ENCODE measurements at regions not wholly inside any gene's neighbourhood (a gene's known extent, or its start where the extent isn't known, plus 50 kb on each side); places are given as distances from the start of the nearest gene placed in this dataset.

DNA sequence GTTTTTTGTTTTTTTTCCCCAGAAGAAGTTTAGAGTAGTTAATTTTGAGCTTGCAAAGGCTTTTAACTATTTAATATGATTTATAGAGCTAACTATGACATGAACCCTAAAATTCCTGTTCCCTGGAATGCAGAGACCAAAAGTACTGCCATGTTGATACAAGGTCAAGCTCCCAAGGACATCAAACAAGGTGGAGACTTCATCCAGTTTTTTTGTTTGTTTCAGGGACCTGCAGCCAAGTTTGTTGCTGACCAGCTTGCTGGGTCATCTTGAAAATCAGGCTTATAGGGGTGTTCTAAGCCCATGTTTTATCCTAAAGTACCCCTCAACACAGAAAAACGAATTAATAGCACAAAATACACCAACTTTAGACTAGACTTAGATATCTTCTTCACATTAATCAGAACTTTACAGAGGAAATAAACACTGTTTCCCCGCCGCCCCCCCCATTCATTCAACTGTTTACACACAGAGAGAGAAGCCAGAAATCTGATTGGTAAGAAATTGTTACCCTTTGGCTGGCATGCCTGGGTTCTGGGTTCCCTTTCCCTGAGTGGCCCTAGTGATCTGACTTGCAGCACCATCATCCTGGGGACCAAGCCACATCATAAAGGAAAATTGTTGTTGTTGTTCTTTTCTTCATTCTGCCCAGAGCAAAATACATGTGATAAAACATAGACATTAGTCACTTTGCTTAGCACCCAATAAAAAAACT is 860.5 kb downstream of the CCSER2 start (continued):
- TF ChIP-seq, protein P1, sequence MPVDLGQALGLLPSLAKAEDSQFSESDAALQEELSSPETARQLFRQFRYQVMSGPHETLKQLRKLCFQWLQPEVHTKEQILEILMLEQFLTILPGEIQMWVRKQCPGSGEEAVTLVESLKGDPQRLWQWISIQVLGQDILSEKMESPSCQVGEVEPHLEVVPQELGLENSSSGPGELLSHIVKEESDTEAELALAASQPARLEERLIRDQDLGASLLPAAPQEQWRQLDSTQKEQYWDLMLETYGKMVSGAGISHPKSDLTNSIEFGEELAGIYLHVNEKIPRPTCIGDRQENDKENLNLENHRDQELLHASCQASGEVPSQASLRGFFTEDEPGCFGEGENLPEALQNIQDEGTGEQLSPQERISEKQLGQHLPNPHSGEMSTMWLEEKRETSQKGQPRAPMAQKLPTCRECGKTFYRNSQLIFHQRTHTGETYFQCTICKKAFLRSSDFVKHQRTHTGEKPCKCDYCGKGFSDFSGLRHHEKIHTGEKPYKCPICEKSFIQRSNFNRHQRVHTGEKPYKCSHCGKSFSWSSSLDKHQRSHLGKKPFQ (tag by site-specific recombination; IDR thresholded peaks at IDR 0.05), result no peak
- TF ChIP-seq KLF8 (tag by site-specific recombination; IDR thresholded peaks at IDR 0.05), result no peak
- no peak for TF ChIP-seq KLF7 (tag by site-specific recombination; IDR thresholded peaks at IDR 0.05; ENCODE audit: borderline replicate concordance)
- TF ChIP-seq, protein P2, sequence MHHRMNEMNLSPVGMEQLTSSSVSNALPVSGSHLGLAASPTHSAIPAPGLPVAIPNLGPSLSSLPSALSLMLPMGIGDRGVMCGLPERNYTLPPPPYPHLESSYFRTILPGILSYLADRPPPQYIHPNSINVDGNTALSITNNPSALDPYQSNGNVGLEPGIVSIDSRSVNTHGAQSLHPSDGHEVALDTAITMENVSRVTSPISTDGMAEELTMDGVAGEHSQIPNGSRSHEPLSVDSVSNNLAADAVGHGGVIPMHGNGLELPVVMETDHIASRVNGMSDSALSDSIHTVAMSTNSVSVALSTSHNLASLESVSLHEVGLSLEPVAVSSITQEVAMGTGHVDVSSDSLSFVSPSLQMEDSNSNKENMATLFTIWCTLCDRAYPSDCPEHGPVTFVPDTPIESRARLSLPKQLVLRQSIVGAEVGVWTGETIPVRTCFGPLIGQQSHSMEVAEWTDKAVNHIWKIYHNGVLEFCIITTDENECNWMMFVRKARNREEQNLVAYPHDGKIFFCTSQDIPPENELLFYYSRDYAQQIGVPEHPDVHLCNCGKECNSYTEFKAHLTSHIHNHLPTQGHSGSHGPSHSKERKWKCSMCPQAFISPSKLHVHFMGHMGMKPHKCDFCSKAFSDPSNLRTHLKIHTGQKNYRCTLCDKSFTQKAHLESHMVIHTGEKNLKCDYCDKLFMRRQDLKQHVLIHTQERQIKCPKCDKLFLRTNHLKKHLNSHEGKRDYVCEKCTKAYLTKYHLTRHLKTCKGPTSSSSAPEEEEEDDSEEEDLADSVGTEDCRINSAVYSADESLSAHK (tag by site-specific recombination; IDR thresholded peaks at IDR 0.05), result no peak

DNA sequence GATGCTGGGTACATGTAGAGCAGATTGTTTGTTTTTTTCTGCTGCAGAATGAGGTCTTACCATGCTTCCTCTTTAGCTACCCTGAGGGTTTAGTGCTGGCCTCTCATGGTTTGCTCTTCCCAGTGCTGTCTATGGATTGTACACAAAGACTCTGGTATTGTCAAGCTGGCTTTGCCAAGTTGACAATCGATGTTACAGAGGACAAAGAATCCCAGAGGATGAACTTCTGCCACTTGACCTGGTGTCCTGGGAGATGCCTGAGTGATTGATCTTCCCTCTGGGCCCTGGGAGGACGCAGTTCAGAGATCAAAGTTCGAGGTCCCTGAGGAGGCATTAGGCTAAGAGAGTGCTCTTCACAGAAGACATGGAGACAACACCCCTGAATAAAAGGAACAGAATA is 865.4 kb downstream of the CCSER2 start:
- no peaks in the 10 kb centered on the region for H3K9me3 ChIP-seq (ENCODE audit: control insufficient read depth, insufficient read depth, low read depth, low read length)
- H3K27ac ChIP-seq (ENCODE audit: extremely low read depth, low read depth, low read length), result no peak overlapping the region
- no peaks in the 10 kb centered on the region for H3K36me3 ChIP-seq (ENCODE audit: control insufficient read depth in 2 of 2, insufficient read depth in 1 of 2, low read length in 2 of 2)
- H3K4me1 ChIP-seq (ENCODE audit: control insufficient read depth, insufficient read depth, low read length), result no peaks in the 10 kb centered on the region
- POLR2A ChIA-PET, result no interaction called here
- TF ChIP-seq ZNF837 (tag by site-specific recombination; IDR thresholded peaks at IDR 0.05) (no peak), ZNF175 (tag by site-specific recombination; IDR thresholded peaks at IDR 0.05) (no peak), ZNF16 (tag by site-specific recombination; IDR thresholded peaks at IDR 0.05; ENCODE audit: low read depth) (no peak), BCL11A (tag by site-specific recombination; IDR thresholded peaks at IDR 0.05; ENCODE audit: low read depth) (no peak), ZNF529 (tag by site-specific recombination; IDR thresholded peaks at IDR 0.05; ENCODE audit: insufficient replicate concordance) (no peak), ZNF426 (tag by site-specific recombination; IDR thresholded peaks at IDR 0.05) (no peak), ZNF654 (tag by site-specific recombination; IDR thresholded peaks at IDR 0.05; ENCODE audit: low read depth) (no peak), ZNF157 (tag by site-specific recombination; IDR thresholded peaks at IDR 0.05) (no peak), GLI2 (tag by site-specific recombination; IDR thresholded peaks at IDR 0.05; ENCODE audit: borderline replicate concordance, low read depth) (no peak), MEIS1 (CRISPR knock-in tag; IDR thresholded peaks at IDR 0.05; ENCODE audit: borderline replicate concordance) (no peak), ZNF560 (tag by site-specific recombination; IDR thresholded peaks at IDR 0.05; ENCODE audit: borderline replicate concordance) (no peak), ZNF624 (tag by site-specific recombination; IDR thresholded peaks at IDR 0.05) (no peak), WT1 (tag by site-specific recombination; IDR thresholded peaks at IDR 0.05) (no peak)
- TF ChIP-seq, protein P3, sequence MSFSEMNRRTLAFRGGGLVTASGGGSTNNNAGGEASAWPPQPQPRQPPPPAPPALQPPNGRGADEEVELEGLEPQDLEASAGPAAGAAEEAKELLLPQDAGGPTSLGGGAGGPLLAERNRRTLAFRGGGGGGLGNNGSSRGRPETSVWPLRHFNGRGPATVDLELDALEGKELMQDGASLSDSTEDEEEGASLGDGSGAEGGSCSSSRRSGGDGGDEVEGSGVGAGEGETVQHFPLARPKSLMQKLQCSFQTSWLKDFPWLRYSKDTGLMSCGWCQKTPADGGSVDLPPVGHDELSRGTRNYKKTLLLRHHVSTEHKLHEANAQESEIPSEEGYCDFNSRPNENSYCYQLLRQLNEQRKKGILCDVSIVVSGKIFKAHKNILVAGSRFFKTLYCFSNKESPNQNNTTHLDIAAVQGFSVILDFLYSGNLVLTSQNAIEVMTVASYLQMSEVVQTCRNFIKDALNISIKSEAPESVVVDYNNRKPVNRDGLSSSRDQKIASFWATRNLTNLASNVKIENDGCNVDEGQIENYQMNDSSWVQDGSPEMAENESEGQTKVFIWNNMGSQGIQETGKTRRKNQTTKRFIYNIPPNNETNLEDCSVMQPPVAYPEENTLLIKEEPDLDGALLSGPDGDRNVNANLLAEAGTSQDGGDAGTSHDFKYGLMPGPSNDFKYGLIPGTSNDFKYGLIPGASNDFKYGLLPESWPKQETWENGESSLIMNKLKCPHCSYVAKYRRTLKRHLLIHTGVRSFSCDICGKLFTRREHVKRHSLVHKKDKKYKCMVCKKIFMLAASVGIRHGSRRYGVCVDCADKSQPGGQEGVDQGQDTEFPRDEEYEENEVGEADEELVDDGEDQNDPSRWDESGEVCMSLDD (tag by site-specific recombination; IDR thresholded peaks at IDR 0.05), result no peak
- TF ChIP-seq, protein P4, sequence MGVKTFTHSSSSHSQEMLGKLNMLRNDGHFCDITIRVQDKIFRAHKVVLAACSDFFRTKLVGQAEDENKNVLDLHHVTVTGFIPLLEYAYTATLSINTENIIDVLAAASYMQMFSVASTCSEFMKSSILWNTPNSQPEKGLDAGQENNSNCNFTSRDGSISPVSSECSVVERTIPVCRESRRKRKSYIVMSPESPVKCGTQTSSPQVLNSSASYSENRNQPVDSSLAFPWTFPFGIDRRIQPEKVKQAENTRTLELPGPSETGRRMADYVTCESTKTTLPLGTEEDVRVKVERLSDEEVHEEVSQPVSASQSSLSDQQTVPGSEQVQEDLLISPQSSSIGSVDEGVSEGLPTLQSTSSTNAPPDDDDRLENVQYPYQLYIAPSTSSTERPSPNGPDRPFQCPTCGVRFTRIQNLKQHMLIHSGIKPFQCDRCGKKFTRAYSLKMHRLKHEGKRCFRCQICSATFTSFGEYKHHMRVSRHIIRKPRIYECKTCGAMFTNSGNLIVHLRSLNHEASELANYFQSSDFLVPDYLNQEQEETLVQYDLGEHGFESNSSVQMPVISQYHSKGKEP (tag by site-specific recombination; IDR thresholded peaks at IDR 0.05), result no peak
- TF ChIP-seq, protein P5, sequence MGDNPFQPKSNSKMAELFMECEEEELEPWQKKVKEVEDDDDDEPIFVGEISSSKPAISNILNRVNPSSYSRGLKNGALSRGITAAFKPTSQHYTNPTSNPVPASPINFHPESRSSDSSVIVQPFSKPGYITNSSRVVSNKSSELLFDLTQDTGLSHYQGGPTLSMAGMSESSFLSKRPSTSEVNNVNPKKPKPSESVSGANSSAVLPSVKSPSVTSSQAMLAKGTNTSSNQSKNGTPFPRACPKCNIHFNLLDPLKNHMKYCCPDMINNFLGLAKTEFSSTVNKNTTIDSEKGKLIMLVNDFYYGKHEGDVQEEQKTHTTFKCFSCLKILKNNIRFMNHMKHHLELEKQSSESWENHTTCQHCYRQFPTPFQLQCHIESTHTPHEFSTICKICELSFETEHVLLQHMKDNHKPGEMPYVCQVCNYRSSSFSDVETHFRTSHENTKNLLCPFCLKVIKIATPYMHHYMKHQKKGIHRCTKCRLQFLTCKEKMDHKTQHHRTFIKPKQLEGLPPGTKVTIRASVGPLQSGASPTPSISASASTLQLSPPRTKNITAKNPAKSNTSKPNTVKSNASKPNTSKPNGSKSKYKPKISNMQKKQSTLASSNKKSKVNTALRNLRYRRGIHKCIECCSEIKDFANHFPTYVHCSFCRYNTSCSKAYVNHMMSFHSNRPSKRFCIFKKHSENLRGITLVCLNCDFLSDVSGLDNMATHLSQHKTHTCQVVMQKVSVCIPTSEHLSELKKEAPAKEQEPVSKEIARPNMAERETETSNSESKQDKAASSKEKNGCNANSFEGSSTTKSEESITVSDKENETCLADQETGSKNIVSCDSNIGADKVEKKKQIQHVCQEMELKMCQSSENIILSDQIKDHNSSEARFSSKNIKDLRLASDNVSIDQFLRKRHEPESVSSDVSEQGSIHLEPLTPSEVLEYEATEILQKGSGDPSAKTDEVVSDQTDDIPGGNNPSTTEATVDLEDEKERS (tag by site-specific recombination; IDR thresholded peaks at IDR 0.05), result no peak
- TF ChIP-seq, protein P2 (tag by site-specific recombination; IDR thresholded peaks at IDR 0.05), result no peak
- CTCF ChIA-PET, result interaction anchor here (0.6 kb wide), 1 partner anchor 1026 kb away, joined by 3 read pairs; no protein-coding TSS in a partner anchor
- no peak overlapping the region for H3K4me3 ChIP-seq (ENCODE audit: low read depth, low read length)
